Endodermal cell (in vitro differentiated cells): ENCODE measurements at regions not wholly inside any gene's neighbourhood (a gene's known extent, or its start where the extent isn't known, plus 50 kb on each side); places are given as distances from the start of the nearest gene placed in this dataset.

Source experiments
- DNase-seq: peaks from one replicate; pipeline ENCODE4 v3.0.0-alpha.2; 2017
- H3K27ac ChIP-seq: 2 replicates; pipeline ENCODE4 v1.5.1; 2013; ENCODE audit warnings: mild to moderate bottlenecking, low read depth, low read length, moderate library complexity
- H3K27me3 ChIP-seq: 2 replicates; pipeline ENCODE4 v1.6.1; 2013; ENCODE audit warnings: mild to moderate bottlenecking, low read length, moderate library complexity; ENCODE audit not compliant: insufficient read depth, control insufficient read depth, poor library complexity, severe bottlenecking
- H3K36me3 ChIP-seq: 2 replicates; pipeline ENCODE4 v1.7.0; 2013; ENCODE audit warnings: mild to moderate bottlenecking, low read length, moderate library complexity; ENCODE audit not compliant: control insufficient read depth, insufficient read depth
- H3K4me1 ChIP-seq: one replicate; pipeline ENCODE4 v1.7.0; 2013; ENCODE audit warnings: low read length; ENCODE audit not compliant: control insufficient read depth, insufficient read depth
- H3K4me3 ChIP-seq: 2 replicates; pipeline ENCODE4 v1.5.1; 2013; ENCODE audit warnings: mild to moderate bottlenecking, low read length, moderate library complexity
- H3K9ac ChIP-seq: 2 replicates; pipeline ENCODE4 v1.6.1; 2013; ENCODE audit warnings: mild to moderate bottlenecking, low read length, moderate library complexity; ENCODE audit not compliant: poor library complexity, severe bottlenecking; ENCODE audit errors: extremely low read depth
- H3K9me3 ChIP-seq: 2 replicates; pipeline ENCODE4 v1.6.1; 2013; ENCODE audit warnings: mild to moderate bottlenecking, low read length, moderate library complexity; ENCODE audit not compliant: control insufficient read depth
- H3K27ac Mint-ChIP-seq: 2 replicates; pipeline ENCODE4 v1.8.0; 2020; ENCODE audit warnings: mixed read lengths
- H3K27me3 Mint-ChIP-seq: 2 replicates; pipeline ENCODE4 v1.8.0; 2021; ENCODE audit warnings: mild to moderate bottlenecking, mixed read lengths; ENCODE audit not compliant: insufficient read depth
- H3K36me3 Mint-ChIP-seq: 2 replicates; pipeline ENCODE4 v1.8.0; 2020; ENCODE audit warnings: low read depth, mixed read lengths
- H3K4me1 Mint-ChIP-seq: 2 replicates; pipeline ENCODE4 v1.8.0; 2020; ENCODE audit warnings: mixed read lengths
- H3K4me3 Mint-ChIP-seq: 2 replicates; pipeline ENCODE4 v1.8.0; 2020; ENCODE audit warnings: mild to moderate bottlenecking, moderate library complexity, mixed read lengths
- H3K9me3 Mint-ChIP-seq: 2 replicates; pipeline ENCODE4 v1.8.0; 2020; ENCODE audit warnings: mild to moderate bottlenecking, mixed read lengths
- WGBS, 2 experiments: methylation state at CpG; one replicate each; pipeline versions ENCODE4 v1.1.5 to v1.1.7; 2013; ENCODE audit warnings: missing lambda C conversion rate in 2 of 2, mixed read lengths in 1 of 2; ENCODE audit not compliant: insufficient coverage in 1 of 2, insufficient read length in 1 of 2; 5-methylcytosine and 5-hydroxymethylcytosine counted together
- TF ChIP-seq, protein P1 (sequence below): fragments of 200-600 bp; sonication (generic); conservative IDR thresholded peaks from 2 replicates; pipeline ENCODE4 v1.5.0; 2021; ENCODE audit warnings: antibody characterized with exemption, mild to moderate bottlenecking

DNA sequence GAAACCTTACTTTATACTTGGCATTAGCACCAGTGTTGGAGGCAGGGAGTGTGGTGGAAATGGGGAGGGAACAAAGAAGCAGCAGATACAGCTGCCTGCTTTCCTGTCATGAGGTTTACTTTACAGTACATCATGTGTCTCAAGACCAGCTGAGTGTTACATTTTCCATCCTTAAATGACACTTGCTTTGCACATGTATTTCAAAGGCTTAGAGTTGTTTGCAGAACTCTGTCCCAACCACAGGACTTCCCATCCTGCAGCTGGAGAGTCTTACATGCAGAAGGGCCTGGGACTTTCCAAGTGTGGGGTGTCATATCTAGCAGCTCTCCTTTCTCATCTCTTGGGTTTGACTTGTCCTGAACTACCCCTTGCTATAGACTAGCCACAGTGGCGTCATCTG is 395.9 kb downstream of the DHX35 start:
- no peak overlapping the region for H3K9ac ChIP-seq
- no peaks in the 10 kb centered on the region for H3K36me3 ChIP-seq
- Mint-ChIP-seq H3K27ac (no peak overlapping the region), H3K4me1 (peaks cover 4% of the 10 kb centered on the region), H3K4me3 (no peak overlapping the region), H3K9me3 (no peaks in the 10 kb centered on the region), H3K27me3 (peaks cover 7% of the 10 kb centered on the region), H3K36me3 (no peaks in the 10 kb centered on the region)
- no peaks in the 10 kb centered on the region for H3K4me1 ChIP-seq
- 89 to 91% methylated on average over 1 of the region's 1 CpG for WGBS, 2 experiments
- no peak for DNase-seq
- H3K27me3 ChIP-seq: no peaks in the 10 kb centered on the region
- TF ChIP-seq, protein P1, sequence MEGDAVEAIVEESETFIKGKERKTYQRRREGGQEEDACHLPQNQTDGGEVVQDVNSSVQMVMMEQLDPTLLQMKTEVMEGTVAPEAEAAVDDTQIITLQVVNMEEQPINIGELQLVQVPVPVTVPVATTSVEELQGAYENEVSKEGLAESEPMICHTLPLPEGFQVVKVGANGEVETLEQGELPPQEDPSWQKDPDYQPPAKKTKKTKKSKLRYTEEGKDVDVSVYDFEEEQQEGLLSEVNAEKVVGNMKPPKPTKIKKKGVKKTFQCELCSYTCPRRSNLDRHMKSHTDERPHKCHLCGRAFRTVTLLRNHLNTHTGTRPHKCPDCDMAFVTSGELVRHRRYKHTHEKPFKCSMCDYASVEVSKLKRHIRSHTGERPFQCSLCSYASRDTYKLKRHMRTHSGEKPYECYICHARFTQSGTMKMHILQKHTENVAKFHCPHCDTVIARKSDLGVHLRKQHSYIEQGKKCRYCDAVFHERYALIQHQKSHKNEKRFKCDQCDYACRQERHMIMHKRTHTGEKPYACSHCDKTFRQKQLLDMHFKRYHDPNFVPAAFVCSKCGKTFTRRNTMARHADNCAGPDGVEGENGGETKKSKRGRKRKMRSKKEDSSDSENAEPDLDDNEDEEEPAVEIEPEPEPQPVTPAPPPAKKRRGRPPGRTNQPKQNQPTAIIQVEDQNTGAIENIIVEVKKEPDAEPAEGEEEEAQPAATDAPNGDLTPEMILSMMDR: no peak
- H3K4me3 ChIP-seq: no peak overlapping the region
- no peak overlapping the region for H3K27ac ChIP-seq
- H3K9me3 ChIP-seq: no peaks in the 10 kb centered on the region

DNA sequence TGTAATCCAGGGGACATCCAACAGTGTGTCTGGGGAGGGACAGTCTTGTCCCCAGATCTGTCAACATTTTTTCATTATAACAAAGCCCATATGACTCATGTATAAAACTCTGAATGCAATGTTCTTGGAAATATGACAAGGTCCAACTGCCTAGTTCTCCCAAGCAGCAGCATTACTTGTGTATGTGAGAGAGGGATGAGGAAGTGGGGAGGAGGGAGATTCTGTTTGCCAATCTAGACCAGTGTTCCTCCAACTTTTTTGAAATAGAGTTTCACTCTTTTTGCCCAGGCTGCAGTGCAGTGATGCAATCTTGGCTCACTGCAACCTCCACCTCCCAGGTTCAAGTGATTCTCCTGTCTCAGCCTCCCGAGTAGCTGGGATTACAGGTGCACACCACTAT is 394.8 kb downstream of the DHX35 start:
- no peak for DNase-seq
- WGBS, 2 experiments: 96 to 100% methylated on average over 1 of the region's 1 CpG
- Histone ChIP-seq H3K27ac (no peak overlapping the region), H3K9me3 (no peaks in the 10 kb centered on the region), H3K4me3 (no peak overlapping the region), H3K36me3 (no peaks in the 10 kb centered on the region), H3K9ac (no peak overlapping the region), H3K27me3 (no peaks in the 10 kb centered on the region), H3K4me1 (no peaks in the 10 kb centered on the region)
- Mint-ChIP-seq H3K9me3 (no peaks in the 10 kb centered on the region), H3K36me3 (no peaks in the 10 kb centered on the region), H3K4me1 (no peaks in the 10 kb centered on the region), H3K4me3 (no peak overlapping the region), H3K27ac (no peak overlapping the region), H3K27me3 (peaks cover 7% of the 10 kb centered on the region)
- TF ChIP-seq, protein P1: no peak

DNA sequence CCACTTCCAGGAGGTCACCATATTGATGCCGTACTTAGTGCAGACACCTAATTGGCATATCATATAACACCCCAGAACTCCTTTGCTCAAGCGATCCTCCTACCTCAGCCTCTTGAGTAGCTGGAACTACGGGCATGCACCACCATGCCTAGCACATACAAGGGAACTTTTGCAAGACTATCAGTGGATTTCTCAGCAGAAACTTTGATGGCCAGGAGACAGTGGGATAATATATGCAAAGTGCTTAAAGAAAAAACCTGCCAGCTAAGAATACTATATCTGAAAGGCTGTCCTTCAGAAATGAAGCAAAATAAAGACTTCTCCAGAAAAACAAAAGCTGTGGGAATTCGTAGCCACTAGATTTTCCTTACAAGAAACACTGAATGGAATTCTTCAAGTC is 387.1 kb downstream of the DHX35 start:
- WGBS, 2 experiments: 93 to 96% methylated on average over 4 of the region's 4 CpGs
- Mint-ChIP-seq H3K27ac (no peak overlapping the region), H3K27me3 (peaks cover 4% of the 10 kb centered on the region), H3K9me3 (peaks cover 21% of the 10 kb centered on the region), H3K4me3 (no peak overlapping the region), H3K4me1 (no peaks in the 10 kb centered on the region), H3K36me3 (no peaks in the 10 kb centered on the region)
- no peaks in the 10 kb centered on the region for H3K27me3 ChIP-seq
- no peaks in the 10 kb centered on the region for H3K4me1 ChIP-seq
- TF ChIP-seq, protein P1: no peak
- H3K4me3 ChIP-seq: no peak overlapping the region
- H3K27ac ChIP-seq: no peak overlapping the region
- H3K9me3 ChIP-seq: peaks cover 27% of the 10 kb centered on the region
- DNase-seq: no peak
- no peak overlapping the region for H3K9ac ChIP-seq
- no peaks in the 10 kb centered on the region for H3K36me3 ChIP-seq
